ENCODE measurements at regions not wholly inside any gene's neighbourhood (a gene's known extent, or its start where the extent isn't known, plus 50 kb on each side); places are given as distances from the start of the nearest gene placed in this dataset.

- no peak overlapping the region for H3K14ac ChIP-seq (ENCODE audit: insufficient read length)
- H3K56ac ChIP-seq (replicated peaks; ENCODE audit: insufficient read length, low read depth, low read length), result no peak overlapping the region
- H3K79me1 ChIP-seq (ENCODE audit: low read depth, low read length), result no peaks in the 10 kb centered on the region
- no peak overlapping the region for H4K5ac ChIP-seq (ENCODE audit: insufficient read length, low read depth, low read length)
- peak in 1 of 2 experiments; percentile 44 for DNase-seq (ENCODE audit: low read depth in 1 of 2, low spot score in 2 of 2)
- no peaks in the 10 kb centered on the region for H3K36me3 ChIP-seq (ENCODE audit: control insufficient read depth in 2 of 4, insufficient read depth in 4 of 4, low read length in 3 of 4)
- no peak overlapping the region for H3K4me3 ChIP-seq (ENCODE audit: extremely low read depth in 1 of 4, insufficient read depth in 2 of 4, low read depth in 3 of 4, low read length in 4 of 4)
- no peak overlapping the region; a peak in 1 of 7 replicates for H3K9ac ChIP-seq (replicated peaks in 1 of 4; ENCODE audit: extremely low read depth in 1 of 4, low read depth in 3 of 4, low read length in 3 of 4)
- no peak overlapping the region for H2BK12ac ChIP-seq (ENCODE audit: low read depth, low read length)
- no peaks in the 10 kb centered on the region for H3K79me2 ChIP-seq (ENCODE audit: control insufficient read depth in 1 of 2, insufficient read depth in 2 of 2, low read length in 2 of 2)
- POLR2A ChIA-PET (ENCODE audit: partially characterized antibody), result no interaction called here
- H3K4ac ChIP-seq (replicated peaks; ENCODE audit: insufficient read length, low read depth, low read length), result no peak overlapping the region
- no peak overlapping the region for H2BK20ac ChIP-seq (ENCODE audit: low read length)
- H2BK120ac ChIP-seq (replicated peaks; ENCODE audit: low read depth, low read length), result no peak overlapping the region
- no peak overlapping the region; the same call in 1 of the 2 replicates for H4K8ac ChIP-seq (ENCODE audit: extremely low read depth, insufficient read depth, low read length)
- no peaks in the 10 kb centered on the region for H4K20me1 ChIP-seq (replicated peaks in 1 of 2; ENCODE audit: control insufficient read depth in 1 of 2, insufficient read depth in 2 of 2, low read length in 2 of 2)
- no peaks in the 10 kb centered on the region; the same call in 1 of the 2 replicates for H3K23me2 ChIP-seq (ENCODE audit: low read depth, low read length)
- peak overlapping the region; percentile 4; the same call in 1 of the 2 replicates for H3K18ac ChIP-seq (ENCODE audit: extremely low read depth, low read length)
- H2AFZ ChIP-seq (ENCODE audit: low read length), result no peak overlapping the region
- H3K9me3 ChIP-seq (ENCODE audit: insufficient read depth in 2 of 2, low read depth in 1 of 2, low read length in 1 of 2), result no peaks in the 10 kb centered on the region
- peak overlapping the region; percentile 57 for H4K91ac ChIP-seq (replicated peaks; ENCODE audit: insufficient read length, low read length)
- no peak overlapping the region for H2AK5ac ChIP-seq (ENCODE audit: low read depth, low read length)
- H2BK5ac ChIP-seq (ENCODE audit: low read depth, low read length), result no peak overlapping the region
- no peak overlapping the region; a peak in 1 of 4 replicates for H3K4me2 ChIP-seq (ENCODE audit: insufficient read depth in 1 of 2, low read depth in 2 of 2, low read length in 2 of 2)
- no peak for FAIRE-seq
- H3K27ac ChIP-seq (ENCODE audit: low read depth, low read length), result no peak overlapping the region
- no peak overlapping the region for H2BK15ac ChIP-seq (ENCODE audit: low read length)
- peaks cover 1 to 22% (median 4%) of the 10 kb centered on the region in 4 experiments; a peak in 6 of 7 replicates for H3K4me1 ChIP-seq (replicated peaks in 1 of 4; ENCODE audit: control insufficient read depth in 3 of 4, insufficient read depth in 4 of 4, low read length in 3 of 4)
- H3K27me3 ChIP-seq (replicated peaks in 1 of 4; ENCODE audit: control insufficient read depth in 3 of 4, extremely low read depth in 1 of 4, insufficient read depth in 3 of 4, low read length in 3 of 4), result peaks cover 0 to 2% (median 0%) of the 10 kb centered on the region in 4 experiments; a peak in 1 of 7 replicates
- WGBS, 2 experiments (ENCODE audit: extremely low coverage in 1 of 2, insufficient coverage in 1 of 2, insufficient read length in 1 of 2, insufficient replicate concordance in 2 of 2, low coverage in 1 of 2, low lambda C conversion rate in 2 of 2, missing lambda C conversion rate in 1 of 2), result 75% methylated on average over 24 of the region's 24 CpGs; no CpG with 5 or more reads in 1 of the 2 experiments
- CTCF ChIA-PET (ENCODE audit: partially characterized antibody), result interaction anchor here (0.6 to 1.0 kb wide), 4 partner anchors 10 to 152 kb away, joined by 3 read pairs; no protein-coding TSS in a partner anchor
- TF ChIP-seq BACH1 (IDR thresholded peaks at IDR 0.05; ENCODE audit: low read length) (no peak), TCF12 (IDR thresholded peaks at IDR 0.05; ENCODE audit: low read depth, low read length) (no peak), CBX8 (IDR thresholded peaks at IDR 0.05; ENCODE audit: borderline replicate concordance, low read depth, low read length) (no peak), FOSL1 (IDR thresholded peaks at IDR 0.05; ENCODE audit: insufficient read depth, low read depth, low read length) (no peak)
- H3K23ac ChIP-seq (ENCODE audit: insufficient read length), result no peak overlapping the region
These were observed 231.3 kb upstream of the B3GAT1 start for GRCh38 chr11:134643115-134644012.
